Dendritic cell treated with granulocyte-macrophage colony-stimulating factor and Interleukin-4, amounts not matched to agents 40 ng/mL and 50 ng/mL, for 4 days (primary cell): ENCODE measurements at regions not wholly inside any gene's neighbourhood (a gene's known extent, or its start where the extent isn't known, plus 50 kb on each side); places are given as distances from the start of the nearest gene placed in this dataset.
"Not testable (repeated sequence)": the region's sequence is repeated elsewhere in the genome, so short reads cannot be mapped to it uniquely, and the experiment has no call there.

Experiments
- H3K27ac Mint-ChIP-seq: one replicate; pipeline ENCODE4 v1.8.0; 2022; ENCODE audit warnings: mild to moderate bottlenecking, mixed read lengths
- H3K27me3 Mint-ChIP-seq: one replicate; pipeline ENCODE4 v1.8.0; 2022; ENCODE audit warnings: mild to moderate bottlenecking, mixed read lengths
- H3K36me3 Mint-ChIP-seq: one replicate; pipeline ENCODE4 v1.8.0; 2022; ENCODE audit warnings: low read depth, mixed read lengths
- H3K4me1 Mint-ChIP-seq: one replicate; pipeline ENCODE4 v1.8.0; 2022; ENCODE audit warnings: low read depth, mixed read lengths
- H3K4me3 Mint-ChIP-seq: one replicate; pipeline ENCODE4 v1.8.0; 2022; ENCODE audit warnings: mild to moderate bottlenecking, moderate library complexity, mixed read lengths
- H3K9me3 Mint-ChIP-seq: one replicate; pipeline ENCODE4 v1.8.0; 2022; ENCODE audit warnings: mixed read lengths
- intact Hi-C: fragments of 100-400 bp; cut with micrococcal nuclease; formaldehyde crosslinking; loops from one replicate; pipeline ENCODE4 v1.15.0; 2022

DNA sequence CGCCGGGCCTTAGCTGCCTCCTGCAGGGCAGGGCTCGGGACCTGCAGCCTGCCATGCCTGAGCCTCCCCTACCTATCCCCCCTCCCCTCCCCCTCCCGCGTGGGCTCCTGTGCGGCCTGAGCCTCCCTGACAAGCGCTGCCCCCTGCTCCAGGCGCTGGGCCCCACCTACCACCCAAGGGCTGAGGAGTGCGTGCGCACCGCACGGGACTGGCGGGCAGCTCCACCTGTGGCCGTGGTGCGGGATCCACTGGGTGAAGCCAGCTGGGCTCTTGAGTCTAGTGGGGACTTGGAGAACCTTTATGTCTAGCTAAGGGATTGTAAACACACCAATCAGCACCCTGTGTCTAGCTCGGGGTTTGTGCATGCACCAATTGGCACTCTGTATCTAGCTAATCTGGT lies 554.6 kb upstream of the ACTRT1 start:
- H3K27ac Mint-ChIP-seq, intact Hi-C loops, H3K27me3 Mint-ChIP-seq, H3K36me3 Mint-ChIP-seq, H3K4me1 Mint-ChIP-seq, H3K4me3 Mint-ChIP-seq, H3K9me3 Mint-ChIP-seq: not testable (repeated sequence)

- intact Hi-C loops, H3K4me1 Mint-ChIP-seq: not testable (repeated sequence)
Measured at GRCh38 chrX:128606357-128606756, 554.2 kb upstream of the ACTRT1 start.

DNA sequence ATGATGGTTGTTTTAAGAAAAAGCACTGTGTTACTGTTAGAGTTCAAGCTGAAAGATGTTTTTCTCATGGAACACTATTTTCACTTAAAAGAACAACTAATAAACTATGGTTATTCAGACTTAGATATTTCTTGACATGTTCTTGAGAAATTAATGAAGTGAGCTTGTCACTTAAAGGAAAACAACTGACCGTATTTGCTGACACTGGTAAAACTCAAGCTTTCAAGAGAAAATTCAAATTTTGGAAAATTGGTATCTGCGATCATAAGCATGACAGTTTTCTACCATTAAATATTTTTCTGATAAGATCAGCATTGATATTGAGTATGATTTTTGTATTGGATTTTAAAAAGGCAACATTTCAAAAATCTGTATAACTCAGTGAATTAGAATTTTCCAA lies 549.5 kb upstream of the ACTRT1 start:
- Mint-ChIP-seq H3K4me1 (no peaks in the 10 kb centered on the region), H3K9me3 (peaks cover 2% of the 10 kb centered on the region), H3K27ac (no peak overlapping the region), H3K27me3 (no peaks in the 10 kb centered on the region), H3K4me3 (no peak overlapping the region), H3K36me3 (no peaks in the 10 kb centered on the region)
- intact Hi-C loops: no loop called here

More at GRCh38 chrX:128606357-128606756, 554.2 kb upstream of the ACTRT1 start:
- not testable (repeated sequence) for H3K36me3 Mint-ChIP-seq, H3K27me3 Mint-ChIP-seq, H3K9me3 Mint-ChIP-seq, H3K27ac Mint-ChIP-seq, H3K4me3 Mint-ChIP-seq

DNA sequence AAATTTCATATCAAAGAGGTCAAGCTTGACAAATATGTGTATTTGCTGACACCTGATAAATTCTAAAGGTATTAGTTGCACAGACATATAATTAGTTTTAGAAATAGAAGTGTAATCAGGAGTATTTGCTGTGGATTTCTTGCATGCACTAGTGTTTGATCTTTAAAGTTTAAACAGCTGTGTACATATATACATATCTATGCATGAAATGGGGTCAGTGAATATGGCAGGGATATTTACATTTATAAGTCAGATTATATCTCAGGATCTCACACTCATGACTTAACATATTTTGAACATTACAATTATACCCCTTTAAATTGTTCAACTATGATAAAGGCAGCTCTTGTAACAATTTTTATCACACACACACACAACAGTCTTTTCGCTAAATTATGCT lies 547.4 kb upstream of the ACTRT1 start:
- Mint-ChIP-seq H3K9me3 (peaks cover 23% of the 10 kb centered on the region), H3K27me3 (no peaks in the 10 kb centered on the region), H3K36me3 (no peaks in the 10 kb centered on the region), H3K4me3 (no peak overlapping the region), H3K27ac (no peak overlapping the region), H3K4me1 (no peaks in the 10 kb centered on the region)
- intact Hi-C loops: no loop called here

DNA sequence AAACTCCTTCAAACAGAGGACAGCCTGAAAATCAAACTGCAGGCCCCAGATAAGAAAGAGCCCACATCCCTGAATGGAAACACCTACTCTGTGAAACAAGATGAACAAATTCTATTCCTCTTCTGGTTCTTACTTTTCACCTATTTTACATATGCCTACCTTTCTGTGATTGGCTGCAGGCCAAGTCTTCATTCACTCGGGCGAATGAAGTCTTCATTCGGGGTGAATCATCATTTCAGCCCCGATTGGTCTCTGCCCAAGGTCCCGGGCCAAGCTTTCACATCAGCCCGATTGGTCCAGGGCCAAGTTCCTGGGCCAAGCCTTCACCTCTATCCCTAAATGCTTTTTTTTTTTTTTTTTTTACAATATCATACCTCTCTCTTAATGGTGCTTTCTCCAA lies 529.8 kb upstream of the ACTRT1 start:
- no peaks in the 10 kb centered on the region for H3K36me3 Mint-ChIP-seq
- no peak overlapping the region for H3K4me3 Mint-ChIP-seq
- H3K27me3 Mint-ChIP-seq: no peaks in the 10 kb centered on the region
- no peak overlapping the region for H3K27ac Mint-ChIP-seq
- H3K9me3 Mint-ChIP-seq: no peaks in the 10 kb centered on the region
- H3K4me1 Mint-ChIP-seq: no peaks in the 10 kb centered on the region
- intact Hi-C loops: no loop called here

- H3K9me3 Mint-ChIP-seq: no peaks in the 10 kb centered on the region
- intact Hi-C loops: no loop called here
- H3K4me3 Mint-ChIP-seq: no peak overlapping the region
- H3K36me3 Mint-ChIP-seq: no peaks in the 10 kb centered on the region
- no peaks in the 10 kb centered on the region for H3K27me3 Mint-ChIP-seq
- no peaks in the 10 kb centered on the region for H3K4me1 Mint-ChIP-seq
- no peak overlapping the region for H3K27ac Mint-ChIP-seq
Measured at GRCh38 chrX:128581615-128582014, 529.4 kb upstream of the ACTRT1 start.

DNA sequence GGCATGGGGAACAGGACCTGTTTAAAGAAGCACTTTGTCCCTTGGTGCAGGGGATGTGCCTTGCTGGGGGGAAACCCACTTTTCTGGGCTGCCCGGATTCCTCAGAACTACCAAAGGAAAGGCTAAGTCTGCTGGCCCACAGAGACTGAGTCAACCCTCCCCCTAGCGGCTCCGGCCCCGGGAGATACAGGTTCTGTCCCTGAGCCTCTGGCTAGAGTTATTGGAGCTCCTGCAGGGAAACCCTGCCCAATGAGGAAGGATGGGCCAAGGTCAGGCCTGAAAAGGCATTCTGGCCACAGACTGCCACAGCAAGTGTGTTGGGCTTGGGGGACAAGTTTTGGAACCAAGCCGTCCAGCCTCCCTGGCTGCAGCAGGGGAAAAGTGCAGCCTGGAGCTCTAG lies 490.9 kb upstream of the ACTRT1 start:
- intact Hi-C loops: no loop called here
- H3K4me3 Mint-ChIP-seq: no peak overlapping the region
- H3K36me3 Mint-ChIP-seq: no peaks in the 10 kb centered on the region
- no peak overlapping the region for H3K27ac Mint-ChIP-seq
- H3K4me1 Mint-ChIP-seq: no peaks in the 10 kb centered on the region
- H3K27me3 Mint-ChIP-seq: no peaks in the 10 kb centered on the region
- H3K9me3 Mint-ChIP-seq: peaks cover 16% of the 10 kb centered on the region

DNA sequence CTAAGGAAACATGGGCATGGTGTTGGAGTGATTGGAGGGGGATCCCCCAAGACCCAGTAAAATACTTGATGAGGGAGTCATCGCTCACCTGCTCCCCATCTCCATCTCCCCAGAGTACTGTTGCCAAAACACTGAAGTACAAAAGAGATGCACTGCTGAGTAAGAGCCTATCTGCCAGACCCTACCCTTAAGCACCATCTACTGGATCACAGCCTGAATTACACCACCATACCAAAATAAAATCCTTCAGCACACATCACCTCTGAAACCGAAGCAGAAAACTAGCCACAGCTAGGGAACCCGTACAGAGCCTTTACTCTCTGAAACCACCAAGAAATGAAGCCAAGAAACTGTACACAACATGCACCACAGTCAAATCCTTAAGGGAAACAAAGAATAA lies 466.3 kb upstream of the ACTRT1 start:
- Mint-ChIP-seq H3K27me3 (no peaks in the 10 kb centered on the region), H3K4me3 (no peak overlapping the region)
- intact Hi-C loops: no loop called here

DNA sequence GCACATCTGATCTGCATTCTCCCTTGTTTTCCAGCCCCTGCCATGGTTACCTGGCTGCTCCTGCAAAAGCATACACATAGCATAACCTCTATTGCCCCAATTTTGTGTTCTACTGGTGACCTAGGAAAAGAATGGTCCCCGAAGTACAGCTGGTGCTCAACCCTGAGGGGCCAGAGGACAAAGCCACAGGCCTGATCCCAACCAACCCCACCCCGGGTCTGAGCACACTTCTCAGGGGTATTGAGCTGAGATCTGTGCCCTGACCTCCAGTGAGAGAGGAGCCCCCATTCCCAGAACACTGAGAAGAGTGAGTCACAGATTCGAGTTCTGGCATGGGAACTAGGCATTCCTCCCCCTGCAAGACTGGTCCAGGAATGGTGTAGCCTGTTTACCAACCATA lies 465.5 kb upstream of the ACTRT1 start:
- no peaks in the 10 kb centered on the region for H3K36me3 Mint-ChIP-seq
- intact Hi-C loops: no loop called here

More for the DNA sequence above, 466.3 kb upstream of the ACTRT1 start:
- Mint-ChIP-seq H3K27ac (no peak overlapping the region), H3K4me1 (no peaks in the 10 kb centered on the region), H3K36me3 (no peaks in the 10 kb centered on the region), H3K9me3 (no peaks in the 10 kb centered on the region)

GRCh38 chrX:128504496-128504895 lies 452.3 kb upstream of the ACTRT1 start:
- H3K9me3 Mint-ChIP-seq: no peaks in the 10 kb centered on the region
- H3K27me3 Mint-ChIP-seq: no peaks in the 10 kb centered on the region
- no peak overlapping the region for H3K27ac Mint-ChIP-seq
- no peaks in the 10 kb centered on the region for H3K36me3 Mint-ChIP-seq
- H3K4me1 Mint-ChIP-seq: no peaks in the 10 kb centered on the region
- intact Hi-C loops: no loop called here
- H3K4me3 Mint-ChIP-seq: no peak overlapping the region

More for the DNA sequence above, 465.5 kb upstream of the ACTRT1 start:
- Mint-ChIP-seq H3K4me3 (no peak overlapping the region), H3K4me1 (no peaks in the 10 kb centered on the region), H3K27ac (no peak overlapping the region), H3K9me3 (no peaks in the 10 kb centered on the region), H3K27me3 (no peaks in the 10 kb centered on the region)

DNA sequence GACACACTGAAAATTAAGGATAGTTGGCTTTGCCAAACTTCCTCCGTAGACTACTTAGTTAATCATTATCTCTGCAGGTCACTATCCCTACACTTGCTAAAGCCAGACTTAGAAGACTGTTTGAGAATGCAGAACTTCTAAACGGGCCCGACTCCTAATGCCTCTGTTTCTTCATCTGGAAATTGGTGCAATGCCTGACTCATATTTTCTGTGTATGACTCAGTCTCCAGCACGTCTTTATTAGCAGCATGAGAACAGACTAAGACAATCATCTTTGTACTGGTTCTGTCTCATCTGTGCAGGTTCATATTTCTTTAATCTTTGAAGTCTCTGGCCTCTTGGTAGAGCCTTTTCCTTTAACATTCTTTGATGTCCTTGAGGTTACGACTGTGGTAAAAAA lies 411.9 kb upstream of the ACTRT1 start:
- H3K4me1 Mint-ChIP-seq: no peaks in the 10 kb centered on the region
- H3K4me3 Mint-ChIP-seq: no peak overlapping the region
- H3K36me3 Mint-ChIP-seq: no peaks in the 10 kb centered on the region
- no peaks in the 10 kb centered on the region for H3K9me3 Mint-ChIP-seq
- no peaks in the 10 kb centered on the region for H3K27me3 Mint-ChIP-seq
- intact Hi-C loops: no loop called here
- H3K27ac Mint-ChIP-seq: no peak overlapping the region

DNA sequence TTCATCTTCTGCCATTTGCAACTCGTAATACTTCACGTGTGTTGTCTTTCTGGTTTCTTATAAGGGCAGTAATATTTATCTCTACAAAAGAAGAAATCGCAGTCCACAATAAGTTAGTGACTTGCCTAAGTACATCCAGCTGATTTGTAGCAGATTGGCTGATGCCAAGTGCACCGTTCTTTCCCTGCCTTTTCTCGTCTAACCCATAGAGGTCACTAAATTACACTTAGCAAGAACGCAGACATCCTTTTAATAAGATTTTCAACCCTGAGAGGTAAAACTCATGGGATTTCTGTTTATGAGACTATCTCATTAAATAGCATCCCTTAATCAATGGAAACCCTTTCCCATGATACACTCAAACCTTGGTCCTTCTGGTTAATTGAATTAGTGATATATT lies 408.6 kb upstream of the ACTRT1 start:
- H3K36me3 Mint-ChIP-seq: no peaks in the 10 kb centered on the region
- H3K4me3 Mint-ChIP-seq: no peak overlapping the region
- intact Hi-C loops: no loop called here
- no peaks in the 10 kb centered on the region for H3K4me1 Mint-ChIP-seq
- peaks cover 3% of the 10 kb centered on the region for H3K9me3 Mint-ChIP-seq
- no peak overlapping the region for H3K27ac Mint-ChIP-seq
- H3K27me3 Mint-ChIP-seq: no peaks in the 10 kb centered on the region

- Mint-ChIP-seq H3K27me3 (no peaks in the 10 kb centered on the region), H3K36me3 (no peaks in the 10 kb centered on the region), H3K9me3 (peaks cover 23% of the 10 kb centered on the region), H3K4me3 (no peak overlapping the region), H3K27ac (no peak overlapping the region), H3K4me1 (no peaks in the 10 kb centered on the region)
- intact Hi-C loops: no loop called here
Measured at GRCh38 chrX:128458888-128459287, 406.7 kb upstream of the ACTRT1 start.

- H3K4me3 Mint-ChIP-seq: no peak overlapping the region
- H3K4me1 Mint-ChIP-seq: no peaks in the 10 kb centered on the region
- H3K36me3 Mint-ChIP-seq: no peaks in the 10 kb centered on the region
- no peaks in the 10 kb centered on the region for H3K27me3 Mint-ChIP-seq
- H3K9me3 Mint-ChIP-seq: peaks cover 26% of the 10 kb centered on the region
- intact Hi-C loops: no loop called here
- no peak overlapping the region for H3K27ac Mint-ChIP-seq
Measured at GRCh38 chrX:128457674-128458073, 405.5 kb upstream of the ACTRT1 start.

- Mint-ChIP-seq H3K9me3 (no peaks in the 10 kb centered on the region), H3K4me3 (no peak overlapping the region), H3K4me1 (no peaks in the 10 kb centered on the region), H3K36me3 (no peaks in the 10 kb centered on the region), H3K27ac (no peak overlapping the region), H3K27me3 (no peaks in the 10 kb centered on the region)
- intact Hi-C loops: no loop called here
Measured at GRCh38 chrX:128439159-128439558, 387.0 kb upstream of the ACTRT1 start.

DNA sequence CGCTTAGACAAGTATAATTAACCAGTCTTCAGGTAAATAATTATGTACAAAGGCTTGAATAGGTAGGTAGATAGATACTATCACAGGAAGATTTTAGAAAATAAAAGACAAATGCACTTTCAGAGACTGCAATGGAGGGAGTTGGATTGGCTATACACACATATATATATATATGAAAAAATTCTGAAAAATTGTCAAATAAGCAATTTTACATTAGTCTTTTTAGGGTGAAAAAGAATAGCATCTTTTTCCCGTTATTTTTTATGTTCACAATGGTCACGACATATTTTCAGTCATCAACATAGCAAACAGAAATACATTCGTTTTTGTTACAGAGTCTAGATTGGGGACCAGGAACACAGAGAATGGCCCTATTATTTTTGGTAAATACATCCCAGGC lies 385.9 kb upstream of the ACTRT1 start:
- no peak overlapping the region for H3K4me3 Mint-ChIP-seq
- no peaks in the 10 kb centered on the region for H3K27me3 Mint-ChIP-seq
- intact Hi-C loops: no loop called here
- H3K4me1 Mint-ChIP-seq: no peaks in the 10 kb centered on the region
- H3K36me3 Mint-ChIP-seq: no peaks in the 10 kb centered on the region
- H3K27ac Mint-ChIP-seq: no peak overlapping the region
- H3K9me3 Mint-ChIP-seq: no peaks in the 10 kb centered on the region
